22Rv1 (cell line): ENCODE measurements at regions not wholly inside any gene's neighbourhood (a gene's known extent, or its start where the extent isn't known, plus 50 kb on each side); places are given as distances from the start of the nearest gene placed in this dataset.

Source experiments
- CTCF ChIP-seq: fragments of 450-650 bp; IDR thresholded peaks from 2 replicates; pipeline ENCODE4 v1.5.1; 2017; ENCODE audit warnings: mild to moderate bottlenecking
- ZFX ChIP-seq: fragments of 450-650 bp; IDR thresholded peaks from 2 replicates; pipeline ENCODE4 v1.6.1; 2017; ENCODE audit warnings: antibody characterized with exemption, borderline replicate concordance

GRCh38 chr7:149616898-149617297, 119.3 kb upstream of the ZNF746 start:
- TF ChIP-seq CTCF (no peak), ZFX (no peak)
